ENCODE measurements at regions not wholly inside any gene's neighbourhood (a gene's known extent, or its start where the extent isn't known, plus 50 kb on each side); places are given as distances from the start of the nearest gene placed in this dataset.

DNA sequence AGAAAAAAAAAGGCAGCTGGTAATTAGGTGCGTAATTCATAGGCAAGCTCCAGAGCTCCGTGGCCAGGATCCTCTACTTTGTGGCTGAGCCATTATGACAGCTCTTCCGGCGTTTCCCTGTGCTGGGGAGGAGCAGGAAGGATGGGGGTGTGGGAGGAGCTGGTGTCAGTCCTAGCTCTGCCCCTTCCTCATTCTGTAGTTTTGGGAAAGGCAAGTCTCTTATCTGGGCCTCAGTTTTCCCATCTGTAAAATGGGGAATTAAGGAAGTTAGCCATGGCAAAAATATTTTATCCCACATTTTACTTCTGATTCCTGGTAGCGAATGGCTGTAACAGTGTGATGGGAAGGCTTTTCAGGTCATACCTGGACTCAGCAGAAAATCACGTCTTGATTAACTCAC lies 81.1 kb downstream of the SEC61B start:
- WGBS, 2 donors, result 69 to 72% methylated on average over 6 of the region's 6 CpGs
- no peak for DNase-seq (ENCODE audit: low spot score in 2 of 2)
- H3K4me3 ChIP-seq (ENCODE audit: low read depth, poor library complexity, severe bottlenecking), result no peak overlapping the region
- intact Hi-C loops (cut with DNase I; ENCODE audit: low total_unique reads), result loop anchor here (5.0 kb wide), 1 partner anchor 216 kb away; no protein-coding TSS in a partner anchor
- TF ChIP-seq POLR2A (IDR thresholded peaks at IDR 0.05), result no peak
- TF ChIP-seq, protein P1, sequence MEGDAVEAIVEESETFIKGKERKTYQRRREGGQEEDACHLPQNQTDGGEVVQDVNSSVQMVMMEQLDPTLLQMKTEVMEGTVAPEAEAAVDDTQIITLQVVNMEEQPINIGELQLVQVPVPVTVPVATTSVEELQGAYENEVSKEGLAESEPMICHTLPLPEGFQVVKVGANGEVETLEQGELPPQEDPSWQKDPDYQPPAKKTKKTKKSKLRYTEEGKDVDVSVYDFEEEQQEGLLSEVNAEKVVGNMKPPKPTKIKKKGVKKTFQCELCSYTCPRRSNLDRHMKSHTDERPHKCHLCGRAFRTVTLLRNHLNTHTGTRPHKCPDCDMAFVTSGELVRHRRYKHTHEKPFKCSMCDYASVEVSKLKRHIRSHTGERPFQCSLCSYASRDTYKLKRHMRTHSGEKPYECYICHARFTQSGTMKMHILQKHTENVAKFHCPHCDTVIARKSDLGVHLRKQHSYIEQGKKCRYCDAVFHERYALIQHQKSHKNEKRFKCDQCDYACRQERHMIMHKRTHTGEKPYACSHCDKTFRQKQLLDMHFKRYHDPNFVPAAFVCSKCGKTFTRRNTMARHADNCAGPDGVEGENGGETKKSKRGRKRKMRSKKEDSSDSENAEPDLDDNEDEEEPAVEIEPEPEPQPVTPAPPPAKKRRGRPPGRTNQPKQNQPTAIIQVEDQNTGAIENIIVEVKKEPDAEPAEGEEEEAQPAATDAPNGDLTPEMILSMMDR (IDR thresholded peaks at IDR 0.05), result no peak

DNA sequence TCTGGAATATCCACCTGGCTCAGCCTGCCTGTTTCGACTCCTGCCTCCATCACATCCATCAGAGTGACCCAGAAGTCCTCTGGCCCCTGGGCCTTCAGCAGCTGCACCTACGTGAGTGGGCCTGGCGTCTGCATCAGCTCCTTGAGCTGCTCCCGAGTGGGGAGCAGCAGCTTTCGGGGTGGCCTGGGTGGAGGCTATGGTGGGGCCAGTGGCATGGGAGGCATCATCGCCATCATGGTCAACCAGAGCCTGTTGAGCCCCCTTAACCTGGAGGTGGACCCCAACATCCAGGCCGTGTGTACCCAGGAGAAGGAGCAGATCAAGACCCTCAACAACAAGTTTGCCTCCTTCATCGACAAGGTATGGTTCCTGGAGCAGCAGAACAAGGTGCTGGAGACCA lies 83.0 kb downstream of the SEC61B start:
- H3K4me3 ChIP-seq (ENCODE audit: low read depth, poor library complexity, severe bottlenecking), result no peak overlapping the region
- WGBS, 2 donors, result 94 to 96% methylated on average over 8 of the region's 8 CpGs
- DNase-seq (ENCODE audit: low spot score in 2 of 2), result no peak
- intact Hi-C loops (cut with DNase I; ENCODE audit: low total_unique reads), result no loop called here
- no peak for TF ChIP-seq POLR2A (IDR thresholded peaks at IDR 0.05)
- TF ChIP-seq, protein P1 (IDR thresholded peaks at IDR 0.05), result no peak

- intact Hi-C loops (cut with DNase I; ENCODE audit: low total_unique reads), result no loop called here
- no peak overlapping the region for H3K4me3 ChIP-seq (ENCODE audit: low read depth, poor library complexity, severe bottlenecking)
- TF ChIP-seq, protein P1 (IDR thresholded peaks at IDR 0.05), result no peak
- TF ChIP-seq POLR2A (IDR thresholded peaks at IDR 0.05), result no peak
- DNase-seq (ENCODE audit: low spot score in 2 of 2), result no peak
- WGBS, 2 donors, result 92 to 93% methylated on average over 40 to 41 of the region's 41 CpGs
Observed at GRCh38 chr9:99305820-99306811, 84.0 kb downstream of the SEC61B start.

DNA sequence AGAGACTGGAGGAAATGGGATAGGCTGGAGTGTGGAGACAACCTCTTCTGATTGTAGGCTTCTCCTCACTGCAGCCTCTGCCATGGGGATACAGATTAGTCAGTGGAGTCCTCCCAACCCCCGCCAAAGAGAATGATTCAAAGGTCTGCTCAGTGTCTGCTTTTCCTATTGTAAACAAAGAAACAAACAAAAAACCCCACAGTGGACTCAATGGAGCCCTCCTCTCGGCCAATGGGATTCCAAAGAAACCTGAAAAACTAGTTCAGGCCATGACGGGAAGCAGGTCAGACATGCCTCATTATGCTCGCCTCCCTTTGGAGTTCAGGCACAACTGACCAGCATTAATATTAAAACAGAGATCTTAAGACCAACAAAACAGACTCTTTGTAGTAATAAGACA lies 85.8 kb downstream of the SEC61B start:
- DNase-seq (ENCODE audit: low spot score in 2 of 2), result no peak
- H3K4me3 ChIP-seq (ENCODE audit: low read depth, poor library complexity, severe bottlenecking), result no peak overlapping the region
- TF ChIP-seq, protein P1 (IDR thresholded peaks at IDR 0.05), result no peak
- TF ChIP-seq POLR2A (IDR thresholded peaks at IDR 0.05), result no peak
- intact Hi-C loops (cut with DNase I; ENCODE audit: low total_unique reads), result no loop called here
- WGBS, 2 donors, result 48 to 55% methylated on average over 4 of the region's 4 CpGs

DNA sequence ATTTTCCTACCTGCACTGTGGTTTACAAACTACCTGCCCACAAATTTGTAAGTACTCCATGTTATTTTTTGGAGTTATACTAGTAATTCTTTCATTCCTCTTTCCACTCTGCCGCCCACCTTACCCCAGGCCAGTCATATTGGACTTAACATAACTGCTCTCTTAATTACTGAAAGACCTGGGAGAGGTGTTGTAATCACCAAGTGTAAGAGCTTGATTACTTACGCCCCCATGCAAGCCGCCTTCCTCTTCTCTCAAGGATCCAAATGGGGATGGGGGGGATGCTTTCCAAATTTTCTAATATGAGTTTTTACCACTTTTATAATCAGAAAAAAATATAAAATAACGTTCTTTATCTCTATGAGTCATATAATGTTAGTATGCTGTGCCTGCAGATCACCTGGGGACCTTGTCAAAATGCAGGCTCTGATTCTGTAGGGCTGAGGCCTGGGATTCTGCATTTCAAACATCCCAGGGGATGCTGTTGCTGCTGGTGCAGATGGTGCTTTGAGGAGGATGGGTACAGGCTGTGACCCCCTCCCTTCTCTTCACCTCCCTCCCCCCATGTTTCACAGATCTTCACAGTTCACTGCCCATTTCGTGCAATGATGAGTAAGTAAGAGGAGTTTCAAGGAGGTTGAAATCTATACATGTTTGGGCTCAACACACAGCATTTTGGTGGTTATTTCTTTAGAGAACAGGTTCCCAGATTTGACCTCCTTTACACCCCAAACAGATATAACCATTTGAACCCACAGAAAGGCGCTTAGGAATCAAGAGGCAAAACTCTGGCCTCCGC lies 87.3 kb downstream of the SEC61B start:
- no peak overlapping the region for H3K4me3 ChIP-seq (ENCODE audit: low read depth, poor library complexity, severe bottlenecking)
- DNase-seq (ENCODE audit: low spot score in 2 of 2), result no peak
- TF ChIP-seq, protein P1 (IDR thresholded peaks at IDR 0.05), result no peak
- intact Hi-C loops (cut with DNase I; ENCODE audit: low total_unique reads), result no loop called here
- WGBS, 2 donors, result 90 to 93% methylated on average over 7 of the region's 7 CpGs
